ENCODE measurements at regions not wholly inside any gene's neighbourhood (a gene's known extent, or its start where the extent isn't known, plus 50 kb on each side); places are given as distances from the start of the nearest gene placed in this dataset.

DNA sequence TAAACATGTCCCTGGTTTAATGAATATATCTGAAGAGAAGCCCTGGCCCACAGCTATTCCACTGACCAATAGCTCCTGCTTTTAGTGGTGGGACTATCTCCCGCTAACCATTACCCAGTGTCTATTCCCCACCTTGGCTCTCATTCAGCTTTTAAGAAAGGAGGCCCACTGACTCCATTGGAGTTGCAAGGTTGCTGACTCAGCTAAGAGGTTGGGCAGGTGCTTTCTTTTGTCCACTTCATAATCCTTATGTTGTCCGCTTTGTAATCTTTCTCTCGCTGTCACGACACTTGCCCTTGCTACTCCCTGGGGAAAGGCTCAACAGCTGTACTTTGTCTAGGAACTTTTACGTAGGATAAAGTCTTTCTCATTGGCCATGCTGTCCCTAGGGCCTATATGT, 453.4 kb upstream of the CCDC196 start:
- no peak for TF ChIP-seq CTCF (IDR thresholded peaks at IDR 0.05; ENCODE audit: insufficient read depth, low read length, missing control alignments)
- DNase-seq (ENCODE audit: low read depth, low spot score) = no peak
- no peak overlapping the region for H3K4me3 ChIP-seq (ENCODE audit: low read depth, low read length)
- ChIA-PET CTCF (no interaction called here), POLR2A (no interaction called here)

- ChIA-PET CTCF (interaction anchor here (1.6 kb wide), 1 partner anchor 77 kb away, joined by 5 read pairs; no protein-coding TSS in a partner anchor), POLR2A (no interaction called here)
- no peak for DNase-seq (ENCODE audit: low read depth, low spot score)
- no peak for TF ChIP-seq CTCF (IDR thresholded peaks at IDR 0.05; ENCODE audit: insufficient read depth, low read length, missing control alignments)
- no peak overlapping the region for H3K4me3 ChIP-seq (ENCODE audit: low read depth, low read length)
Measured at GRCh38 chr14:66036547-66036946, 449.6 kb upstream of the CCDC196 start.

GRCh38 chr14:66037361-66037760, 448.8 kb upstream of the CCDC196 start:
- no peak for TF ChIP-seq CTCF (IDR thresholded peaks at IDR 0.05; ENCODE audit: insufficient read depth, low read length, missing control alignments)
- H3K4me3 ChIP-seq (ENCODE audit: low read depth, low read length) = no peak overlapping the region
- ChIA-PET CTCF (interaction anchor here (0.6 to 1.6 kb wide), 3 partner anchors 60 to 86 kb away, joined by 3 to 5 read pairs (median 3); no protein-coding TSS in a partner anchor), POLR2A (no interaction called here)
- DNase-seq (ENCODE audit: low read depth, low spot score) = no peak

- ChIA-PET POLR2A (no interaction called here), CTCF (interaction anchor here (0.6 to 1.2 kb wide), 3 partner anchors 14 to 86 kb away, joined by 3 to 4 read pairs (median 3); no protein-coding TSS in a partner anchor)
- no peak overlapping the region for H3K4me3 ChIP-seq (ENCODE audit: low read depth, low read length)
- no peak for DNase-seq (ENCODE audit: low read depth, low spot score)
- no peak for TF ChIP-seq CTCF (IDR thresholded peaks at IDR 0.05; ENCODE audit: insufficient read depth, low read length, missing control alignments)
Measured at GRCh38 chr14:66038212-66038611, 448.0 kb upstream of the CCDC196 start.

GRCh38 chr14:66038618-66039017, 447.6 kb upstream of the CCDC196 start:
- POLR2A ChIA-PET = no interaction called here
- no peak overlapping the region for H3K4me3 ChIP-seq (ENCODE audit: low read depth, low read length)
- peak; percentile 24 for DNase-seq (ENCODE audit: low read depth, low spot score)
- TF ChIP-seq CTCF (IDR thresholded peaks at IDR 0.05; ENCODE audit: insufficient read depth, low read length, missing control alignments) = no peak
- CTCF ChIA-PET = interaction anchor here (1.2 kb wide), 1 partner anchor 15 kb away, joined by 4 read pairs; no protein-coding TSS in a partner anchor

GRCh38 chr14:66039495-66039894, 446.7 kb upstream of the CCDC196 start:
- H3K4me3 ChIP-seq (ENCODE audit: low read depth, low read length) = no peak overlapping the region

More at GRCh38 chr14:66039495-66039894, 446.7 kb upstream of the CCDC196 start:
- ChIA-PET CTCF (interaction anchor here (0.9 kb wide), 1 partner anchor 79 kb away, joined by 3 read pairs; no protein-coding TSS in a partner anchor), POLR2A (no interaction called here)
- no peak for TF ChIP-seq CTCF (IDR thresholded peaks at IDR 0.05; ENCODE audit: insufficient read depth, low read length, missing control alignments)
- DNase-seq (ENCODE audit: low read depth, low spot score) = no peak

All from AG04449 (cell line).